H1 (cell line): ENCODE measurements at regions not wholly inside any gene's neighbourhood (a gene's known extent, or its start where the extent isn't known, plus 50 kb on each side); places are given as distances from the start of the nearest gene placed in this dataset.
"Not testable (repeated sequence)": the region's sequence is repeated elsewhere in the genome, so short reads cannot be mapped to it uniquely, and the experiment has no call there.

ENCODE experiments used
- CTCF ChIA-PET: fragments of 300-600 bp; sonication (Branson Sonifier 250); formaldehyde crosslinking; loops from one replicate; lab custom pipeline; 2021; ENCODE audit not compliant: partially characterized antibody; lab: Charles Lee
- POLR2A ChIA-PET: fragments of 300-600 bp; sonication (Branson Sonifier 250); formaldehyde crosslinking; loops from one replicate; lab custom pipeline; 2021; ENCODE audit warnings: inconsistent platforms; ENCODE audit not compliant: partially characterized antibody; lab: Charles Lee
- DNase-seq, 2 experiments: peaks; one replicate each; pipeline versions ENCODE4 v3.0.0 to v3.0.0-alpha.2; 2010 to 2022; ENCODE audit warnings: low spot score in 2 of 2, low read depth in 1 of 2, mixed read lengths in 1 of 2
- FAIRE-seq: peaks from 2 replicates; lab custom pipeline; 2011; peaks lifted over from hg19 to GRCh38; lab: Jason Lieb, UNC
- H2AFZ ChIP-seq: 2 replicates; pipeline ENCODE4 v1.8.1; 2012; ENCODE audit warnings: low read length, inconsistent platforms
- H2AK5ac ChIP-seq: 2 replicates; pipeline ENCODE4 v1.6.1; 2013; ENCODE audit warnings: low read depth, low read length
- H2BK120ac ChIP-seq: replicated peaks from 2 replicates; pipeline ENCODE3; 2013; ENCODE audit warnings: low read depth, low read length, inconsistent platforms
- H2BK12ac ChIP-seq: 2 replicates; pipeline ENCODE4 v1.6.1; 2013; ENCODE audit warnings: low read depth, low read length
- H2BK15ac ChIP-seq: 2 replicates; pipeline ENCODE4 v1.6.1; 2013; ENCODE audit warnings: low read length
- H2BK20ac ChIP-seq: 2 replicates; pipeline ENCODE4 v1.6.1; 2013; ENCODE audit warnings: low read length
- H2BK5ac ChIP-seq: 2 replicates; pipeline ENCODE4 v1.6.1; 2013; ENCODE audit warnings: low read depth, low read length
- H3K14ac ChIP-seq: 2 replicates; pipeline ENCODE4 v1.6.1; 2013; ENCODE audit warnings: inconsistent platforms; ENCODE audit not compliant: insufficient read length
- H3K18ac ChIP-seq: 2 replicates; pipeline ENCODE4 v1.6.1; 2013; ENCODE audit warnings: low read length; ENCODE audit errors: extremely low read depth
- H3K23ac ChIP-seq: 2 replicates; pipeline ENCODE4 v1.6.1; 2013; ENCODE audit warnings: inconsistent platforms; ENCODE audit not compliant: insufficient read length
- H3K23me2 ChIP-seq: 2 replicates; pipeline ENCODE4 v1.6.1; 2013; ENCODE audit warnings: low read depth, low read length
- H3K27ac ChIP-seq: 2 replicates; pipeline ENCODE4 v1.6.1; 2011; ENCODE audit warnings: low read depth, low read length, inconsistent platforms
- H3K27me3 ChIP-seq, 4 experiments: replicated peaks in 1 of 4; 1 replicate in 1 of 4; 2 replicates in 3 of 4; pipeline versions ENCODE4 v1.6.1 to v1.8.1; 2011 to 2013; ENCODE audit warnings: low read length in 3 of 4, mild to moderate bottlenecking in 3 of 4, inconsistent platforms in 2 of 4, mixed read lengths in 2 of 4, moderate library complexity in 1 of 4; ENCODE audit not compliant: control insufficient read depth in 3 of 4, insufficient read depth in 3 of 4; ENCODE audit errors: extremely low read depth in 1 of 4
- H3K36me3 ChIP-seq, 4 experiments: 2 replicates each; pipeline versions ENCODE4 v1.6.1 to v1.8.1; 2011 to 2013; ENCODE audit warnings: mild to moderate bottlenecking in 4 of 4, low read length in 3 of 4, moderate library complexity in 2 of 4, control low read depth in 1 of 4, inconsistent platforms in 1 of 4; ENCODE audit not compliant: insufficient read depth in 4 of 4, control insufficient read depth in 2 of 4
- H3K4ac ChIP-seq: replicated peaks from 2 replicates; pipeline ENCODE3; 2013; ENCODE audit warnings: low read length, low read depth, mixed read lengths, inconsistent platforms; ENCODE audit not compliant: insufficient read length
- H3K4me1 ChIP-seq, 4 experiments: replicated peaks in 1 of 4; 1 replicate in 1 of 4; 2 replicates in 3 of 4; pipeline versions ENCODE4 v1.6.1 to v1.8.1; 2011 to 2013; ENCODE audit warnings: low read length in 3 of 4, inconsistent platforms in 2 of 4, mixed read lengths in 1 of 4; ENCODE audit not compliant: insufficient read depth in 4 of 4, control insufficient read depth in 3 of 4
- H3K4me2 ChIP-seq, 2 experiments: 2 replicates each; pipeline versions ENCODE4 v1.6.1 to v1.8.1; 2011 to 2013; ENCODE audit warnings: low read depth in 2 of 2, low read length in 2 of 2, control low read depth in 1 of 2, inconsistent platforms in 1 of 2, mild to moderate bottlenecking in 1 of 2; ENCODE audit not compliant: insufficient read depth in 1 of 2
- H3K4me3 ChIP-seq, 4 experiments: fragments of 200-600, 300-600 bp in 1 of 4; sonication (generic), shearing (Covaris generic), sonication (Bioruptor Twin) in 1 of 4; 2 replicates each; pipeline versions ENCODE4 v1.5.1 to v1.8.1; 2011 to 2016; ENCODE audit warnings: low read length in 4 of 4, low read depth in 3 of 4, control low read depth in 2 of 4, inconsistent platforms in 2 of 4, mild to moderate bottlenecking in 2 of 4, mixed read lengths in 1 of 4, moderate library complexity in 1 of 4; ENCODE audit not compliant: insufficient read depth in 2 of 4; ENCODE audit errors: extremely low read depth in 1 of 4
- H3K56ac ChIP-seq: replicated peaks from 2 replicates; pipeline ENCODE3; 2013; ENCODE audit warnings: low read depth, mild to moderate bottlenecking, mixed read lengths, low read length, inconsistent platforms; ENCODE audit not compliant: insufficient read length
- H3K79me1 ChIP-seq: 2 replicates; pipeline ENCODE4 v1.6.1; 2013; ENCODE audit warnings: low read depth, low read length, control low read depth
- H3K79me2 ChIP-seq, 2 experiments: 2 replicates each; pipeline versions ENCODE4 v1.6.1 to v1.8.1; 2012 to 2013; ENCODE audit warnings: low read length in 2 of 2, mild to moderate bottlenecking in 2 of 2, inconsistent platforms in 1 of 2; ENCODE audit not compliant: insufficient read depth in 2 of 2, control insufficient read depth in 1 of 2
- H3K9ac ChIP-seq, 4 experiments: replicated peaks in 1 of 4; 1 replicate in 1 of 4; 2 replicates in 3 of 4; pipeline versions ENCODE4 v1.6.1 to v1.8.1; 2011 to 2013; ENCODE audit warnings: low read depth in 3 of 4, low read length in 3 of 4, control low read depth in 2 of 4, mild to moderate bottlenecking in 2 of 4, moderate library complexity in 2 of 4, inconsistent platforms in 1 of 4; ENCODE audit errors: extremely low read depth in 1 of 4
- H3K9me3 ChIP-seq, 2 experiments: 2 replicates each; pipeline versions ENCODE4 v1.6.1 to v1.8.1; 2012 to 2013; ENCODE audit warnings: mild to moderate bottlenecking in 2 of 2, moderate library complexity in 2 of 2, control low read depth in 1 of 2, inconsistent platforms in 1 of 2, low read depth in 1 of 2, low read length in 1 of 2, mixed read lengths in 1 of 2; ENCODE audit not compliant: insufficient read depth in 2 of 2
- H4K20me1 ChIP-seq, 2 experiments: replicated peaks in 1 of 2; 2 replicates each; pipeline versions ENCODE3 to v1.8.1; 2011 to 2013; ENCODE audit warnings: inconsistent platforms in 2 of 2, low read length in 2 of 2, mild to moderate bottlenecking in 1 of 2; ENCODE audit not compliant: insufficient read depth in 2 of 2, control insufficient read depth in 1 of 2
- H4K5ac ChIP-seq: 2 replicates; pipeline ENCODE4 v1.6.1; 2013; ENCODE audit warnings: low read length, low read depth, mixed read lengths, inconsistent platforms; ENCODE audit not compliant: insufficient read length
- H4K8ac ChIP-seq: 2 replicates; pipeline ENCODE4 v1.8.0; 2013; ENCODE audit warnings: mild to moderate bottlenecking, moderate library complexity, low read length, inconsistent platforms; ENCODE audit not compliant: insufficient read depth; ENCODE audit errors: extremely low read depth
- H4K91ac ChIP-seq: replicated peaks from 2 replicates; pipeline ENCODE3; 2013; ENCODE audit warnings: low read length, mixed read lengths, inconsistent platforms; ENCODE audit not compliant: insufficient read length
- CTCF ChIP-seq, 3 experiments: IDR thresholded peaks; 1 replicate in 2 of 3; 2 replicates in 1 of 3; pipeline versions ENCODE4 v1.5.1 to v1.6.1; 2011; ENCODE audit warnings: low read length in 3 of 3, mild to moderate bottlenecking in 3 of 3, inconsistent platforms in 2 of 3, low read depth in 1 of 3, moderate library complexity in 1 of 3; ENCODE audit not compliant: insufficient read depth in 1 of 3; ENCODE audit errors: control extremely low read depth in 1 of 3
- E2F6 ChIP-seq: IDR thresholded peaks from 2 replicates; pipeline ENCODE4 v1.6.1; 2012; ENCODE audit warnings: inconsistent platforms
- WGBS, 2 experiments: shearing (Covaris generic) in 1 of 2; methylation state at CpG; one replicate each; pipeline versions ENCODE4 v1.1.6 to v1.1.7; 2013 to 2015; ENCODE audit warnings: low lambda C conversion rate in 2 of 2, mixed read lengths in 2 of 2, inconsistent platforms in 1 of 2, low coverage in 1 of 2, missing lambda C conversion rate in 1 of 2; ENCODE audit not compliant: insufficient replicate concordance in 2 of 2, insufficient coverage in 1 of 2, insufficient read length in 1 of 2; ENCODE audit errors: extremely low coverage in 1 of 2, missing lambda C conversion rate in 1 of 2; 5-methylcytosine and 5-hydroxymethylcytosine counted together

- POLR2A ChIA-PET, FAIRE-seq: not testable (repeated sequence)
- WGBS, 2 experiments: 92% methylated on average over 22 of the region's 25 CpGs; no CpG with 5 or more reads in 1 of the 2 experiments
Observed at GRCh38 chr2:87470381-87471380, 277.2 kb upstream of the PLGLB2 start.

More at GRCh38 chr2:87470381-87471380, 277.2 kb upstream of the PLGLB2 start:
- H3K27me3 ChIP-seq, H3K36me3 ChIP-seq, H3K4ac ChIP-seq, H2BK15ac ChIP-seq, DNase-seq, H3K9me3 ChIP-seq, H4K91ac ChIP-seq, H2AK5ac ChIP-seq, H3K79me2 ChIP-seq, H4K5ac ChIP-seq, H3K4me1 ChIP-seq, H3K4me3 ChIP-seq, H2BK20ac ChIP-seq, H3K23me2 ChIP-seq, H4K8ac ChIP-seq, H2AFZ ChIP-seq, H3K56ac ChIP-seq, H3K23ac ChIP-seq, H3K79me1 ChIP-seq, H2BK5ac ChIP-seq, CTCF ChIA-PET, H3K18ac ChIP-seq, H3K14ac ChIP-seq, H4K20me1 ChIP-seq, H3K27ac ChIP-seq, H2BK12ac ChIP-seq, H2BK120ac ChIP-seq, H3K4me2 ChIP-seq, H3K9ac ChIP-seq: not testable (repeated sequence)
- TF ChIP-seq CTCF (IDR thresholded peaks at IDR 0.05; ENCODE audit: control extremely low read depth in 1 of 3, insufficient read depth in 1 of 3, low read depth in 1 of 3, low read length in 3 of 3) (peak in 1 of 3 experiments; percentile 9; a peak in 1 of 4 replicates), E2F6 (peak; percentile 50; the same call in 1 of the 2 replicates)
